Fibroblast of gingiva (primary cell): ENCODE measurements at regions not wholly inside any gene's neighbourhood (a gene's known extent, or its start where the extent isn't known, plus 50 kb on each side); places are given as distances from the start of the nearest gene placed in this dataset.

ENCODE experiments used
- DNase-seq: peaks from one replicate; pipeline ENCODE4 v3.0.0-alpha.2; 2011; ENCODE audit warnings: low read depth

DNA sequence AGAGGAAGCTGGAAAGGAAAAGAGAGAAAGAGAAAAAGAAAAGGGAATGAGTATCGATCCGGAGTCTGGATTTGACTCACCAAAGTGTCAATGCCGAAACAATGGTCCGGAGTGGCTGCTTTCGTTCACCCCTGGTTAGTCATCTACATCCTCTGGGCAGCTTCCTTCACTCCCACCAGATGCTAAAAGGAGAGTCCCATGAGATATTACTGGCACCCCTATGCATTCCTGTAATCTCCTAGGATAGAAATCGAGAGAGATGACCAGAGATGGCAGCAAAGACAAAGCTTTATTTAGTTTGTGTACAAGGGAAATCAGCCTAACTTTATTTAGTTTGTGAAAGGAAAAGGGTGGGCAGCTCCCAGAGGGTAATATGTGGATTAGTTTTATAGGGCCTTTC, 622.2 kb downstream of the ZPLD1 start:
- DNase-seq, result no peak

GRCh38 chr3:103057487-103057886, 622.7 kb downstream of the ZPLD1 start:
- no peak for DNase-seq

DNA sequence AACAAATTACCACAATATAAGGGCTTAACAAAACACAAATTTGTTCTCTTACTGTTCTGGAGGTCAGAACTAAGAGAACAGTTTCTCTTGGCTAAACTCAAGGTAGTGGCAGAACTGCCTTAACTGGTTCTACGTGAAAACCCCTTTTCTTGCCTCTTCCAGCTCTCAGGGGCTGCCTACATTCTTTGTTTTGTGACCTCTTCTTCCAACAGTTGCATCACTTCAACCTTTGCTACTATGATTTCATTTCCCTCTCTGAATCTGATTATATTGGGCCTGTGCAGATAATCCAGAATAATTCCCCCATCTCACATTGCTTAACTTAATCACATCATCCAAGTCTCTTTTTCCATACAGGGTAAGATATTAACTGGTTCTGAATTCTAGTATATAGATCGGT, 624.6 kb downstream of the ZPLD1 start:
- no peak for DNase-seq

DNA sequence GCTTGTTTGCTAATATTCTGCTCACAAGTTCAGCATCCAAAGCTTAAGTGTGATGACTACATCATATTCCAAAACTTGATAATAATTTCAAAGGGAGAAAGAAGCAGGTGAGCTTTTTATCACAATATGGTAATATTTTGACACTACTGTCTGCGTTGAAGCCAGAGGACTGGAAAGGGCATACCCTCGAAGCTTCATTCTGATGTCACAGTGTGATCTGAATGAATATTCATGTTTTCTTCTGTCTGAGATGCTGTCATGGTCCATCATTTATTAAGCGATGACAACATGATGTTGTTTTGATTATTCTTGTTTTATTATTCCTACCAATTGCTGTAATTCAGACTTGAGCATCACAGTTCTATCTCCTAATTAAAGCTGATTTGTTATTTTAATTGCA, 625.4 kb downstream of the ZPLD1 start:
- no peak for DNase-seq

DNA sequence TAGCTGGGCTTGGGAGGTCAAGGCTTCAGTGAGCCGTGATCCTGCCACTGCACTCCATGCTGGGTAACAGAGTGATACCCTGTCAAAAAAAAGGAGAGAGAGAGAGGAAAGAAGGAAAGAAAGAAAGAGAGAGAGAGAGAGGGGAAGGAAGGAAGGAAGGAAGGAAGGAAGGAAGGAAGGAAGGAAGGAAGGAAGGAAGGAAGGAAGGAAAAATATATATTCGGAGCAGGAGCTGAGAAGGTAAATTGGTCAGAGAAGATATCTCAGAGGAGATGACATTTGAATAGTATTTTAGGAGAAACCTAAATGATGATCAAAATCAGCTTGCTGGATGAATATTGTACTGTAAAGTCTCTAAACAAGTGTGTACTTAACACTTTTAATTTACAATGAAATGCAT, 633.1 kb downstream of the ZPLD1 start:
- DNase-seq, result no peak

GRCh38 chr3:103075282-103075681, 640.5 kb downstream of the ZPLD1 start:
- no peak for DNase-seq

- no peak for DNase-seq
These were observed 643.1 kb downstream of the ZPLD1 start for GRCh38 chr3:103077910-103078309.

DNA sequence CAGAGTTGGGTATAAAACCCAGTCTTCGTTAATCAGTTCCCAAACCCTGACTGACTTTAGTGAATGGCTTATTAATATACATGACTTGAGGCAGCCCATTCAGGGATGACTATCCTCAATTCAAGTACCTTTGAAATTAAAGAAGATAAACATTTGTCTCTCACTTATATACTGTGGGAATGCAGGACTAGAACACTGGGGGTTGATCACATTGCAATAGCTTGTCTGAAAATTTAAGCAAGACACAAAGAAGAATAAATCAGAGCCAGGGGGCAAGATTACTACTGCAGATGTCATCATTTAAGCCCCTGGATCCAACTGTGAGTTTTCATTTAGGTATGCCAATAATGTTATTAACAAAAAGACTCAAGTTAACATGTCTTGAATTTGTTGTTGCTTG, 647.7 kb downstream of the ZPLD1 start:
- no peak for DNase-seq

- DNase-seq, result no peak
These were observed 649.2 kb downstream of the ZPLD1 start for GRCh38 chr3:103083848-103084631.

DNA sequence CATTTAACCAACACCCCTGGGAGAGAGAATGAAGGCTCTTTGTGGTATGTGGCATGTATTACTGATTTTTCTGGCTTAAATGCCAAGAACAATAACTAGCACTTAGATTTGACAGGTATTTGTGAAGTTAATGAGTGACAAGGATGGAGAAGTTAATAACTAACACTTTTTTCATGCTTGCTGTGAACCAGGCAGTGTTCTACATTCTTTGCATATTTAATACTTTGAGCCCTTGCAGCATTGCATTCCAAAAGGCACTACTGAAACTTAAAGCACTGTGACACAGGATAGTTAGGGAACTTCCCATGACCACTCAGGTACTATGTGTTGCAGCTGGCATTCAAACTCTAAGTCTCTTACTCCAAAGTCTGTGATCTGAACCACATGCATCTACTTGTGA, 650.6 kb downstream of the ZPLD1 start:
- DNase-seq, result no peak

GRCh38 chr3:103089758-103090157, 654.9 kb downstream of the ZPLD1 start:
- DNase-seq, result no peak

DNA sequence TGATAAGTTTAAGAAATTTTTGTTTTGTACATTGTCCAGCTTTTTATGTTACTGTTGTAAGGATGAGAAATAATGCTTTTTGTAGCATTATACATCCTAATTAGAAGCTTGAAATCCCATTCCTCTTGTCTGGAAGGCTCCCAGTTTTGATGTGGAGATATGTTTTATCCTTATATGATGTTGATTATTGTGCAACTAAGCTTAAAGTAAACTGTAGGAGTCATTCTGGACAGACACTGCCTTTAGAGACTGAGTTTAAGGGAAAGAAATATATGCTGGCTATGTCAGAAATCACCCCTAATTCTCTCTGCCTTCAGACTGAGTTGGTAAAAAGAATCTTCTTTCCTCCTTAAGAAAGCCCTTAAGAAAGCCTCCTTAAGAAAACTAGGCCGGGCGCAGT, 670.4 kb downstream of the ZPLD1 start:
- DNase-seq, result no peak

- DNase-seq, result no peak
These were observed 677.5 kb downstream of the ZPLD1 start for GRCh38 chr3:103112273-103112672.

GRCh38 chr3:103126115-103126514, 691.3 kb downstream of the ZPLD1 start:
- DNase-seq, result no peak

DNA sequence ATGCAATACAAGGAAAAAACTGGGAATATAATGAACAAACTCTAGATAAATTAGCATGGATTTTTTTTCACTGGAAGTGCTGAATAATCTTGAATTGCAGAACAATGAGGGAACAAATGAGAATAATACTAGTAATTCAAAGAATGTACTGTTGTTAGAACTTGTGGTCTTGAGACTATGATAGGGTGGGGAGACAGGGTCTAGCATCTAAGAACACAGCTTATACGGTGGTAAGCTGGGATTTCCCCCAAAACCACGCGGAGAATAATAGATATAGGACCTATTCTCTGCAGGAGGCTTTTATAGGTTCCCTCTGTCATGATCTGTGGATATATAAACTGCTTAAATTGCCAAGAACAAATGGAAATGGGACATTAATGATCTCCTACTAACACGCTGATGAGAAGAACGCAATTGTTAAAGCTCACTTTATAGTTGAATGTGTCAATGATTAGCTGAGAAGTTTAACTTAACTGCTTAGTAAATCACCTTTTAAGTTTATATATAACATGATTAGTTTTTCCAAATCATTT, 692.3 kb downstream of the ZPLD1 start:
- no peak for DNase-seq

DNA sequence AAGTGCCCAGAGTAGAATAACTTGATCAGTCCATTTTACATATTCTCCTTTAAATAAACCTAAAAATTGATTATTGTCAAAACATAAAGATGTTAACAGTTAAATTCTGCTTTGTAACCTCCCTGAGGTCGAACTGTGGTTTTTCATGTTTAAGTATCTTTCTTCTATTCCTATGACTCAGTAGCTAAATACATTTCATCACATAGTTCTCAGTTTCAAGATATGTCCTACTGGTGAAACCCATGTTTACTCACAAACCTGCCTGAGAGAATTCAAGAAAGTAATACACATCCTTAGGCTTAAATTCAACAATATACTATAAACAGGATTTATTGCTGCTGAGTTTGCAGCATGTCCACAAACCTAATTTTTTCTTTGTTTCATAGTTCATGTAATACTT, 692.9 kb downstream of the ZPLD1 start:
- DNase-seq, result no peak

GRCh38 chr3:103134023-103134724, 699.4 kb downstream of the ZPLD1 start:
- no peak for DNase-seq

DNA sequence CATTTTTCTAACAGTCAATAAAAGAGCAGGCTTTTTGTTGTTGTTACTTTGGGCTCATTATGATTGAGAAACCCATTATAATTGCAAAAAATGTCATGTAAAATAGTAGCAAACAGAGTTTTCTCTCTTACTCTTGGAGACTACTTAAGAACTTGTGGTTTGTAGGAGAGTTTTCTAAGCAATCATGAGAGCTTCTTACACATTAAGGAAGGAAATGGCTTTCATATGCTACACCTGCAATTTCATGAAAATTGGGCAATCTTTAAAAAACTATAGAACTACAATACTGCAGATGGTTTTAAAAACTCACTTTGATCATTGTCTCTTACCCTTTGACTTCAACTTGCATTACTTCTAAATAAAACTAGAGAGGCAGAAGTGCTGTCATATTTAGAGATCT, 701.8 kb downstream of the ZPLD1 start:
- no peak for DNase-seq

- no peak for DNase-seq
These were observed 703.0 kb downstream of the ZPLD1 start for GRCh38 chr3:103137830-103138229.

DNA sequence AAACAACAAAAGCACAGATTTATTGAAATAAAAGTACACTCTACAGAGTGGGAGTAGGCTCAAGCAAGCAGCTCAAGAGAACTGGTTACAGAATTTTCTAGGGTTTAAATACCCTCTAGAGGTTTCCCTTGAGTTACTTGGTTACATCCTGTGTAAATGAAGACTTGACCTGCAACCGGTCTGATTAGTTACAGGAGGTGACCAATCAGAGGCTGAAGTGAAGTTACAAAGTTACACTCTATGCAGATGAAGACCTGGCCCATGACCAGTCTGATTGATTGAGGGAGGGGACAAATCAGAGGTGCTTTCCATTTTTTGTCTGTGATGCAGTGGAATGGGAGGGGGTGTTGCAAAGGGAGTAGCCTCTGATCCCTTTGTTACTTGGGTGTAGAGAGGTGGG, 723.4 kb downstream of the ZPLD1 start:
- no peak for DNase-seq

DNA sequence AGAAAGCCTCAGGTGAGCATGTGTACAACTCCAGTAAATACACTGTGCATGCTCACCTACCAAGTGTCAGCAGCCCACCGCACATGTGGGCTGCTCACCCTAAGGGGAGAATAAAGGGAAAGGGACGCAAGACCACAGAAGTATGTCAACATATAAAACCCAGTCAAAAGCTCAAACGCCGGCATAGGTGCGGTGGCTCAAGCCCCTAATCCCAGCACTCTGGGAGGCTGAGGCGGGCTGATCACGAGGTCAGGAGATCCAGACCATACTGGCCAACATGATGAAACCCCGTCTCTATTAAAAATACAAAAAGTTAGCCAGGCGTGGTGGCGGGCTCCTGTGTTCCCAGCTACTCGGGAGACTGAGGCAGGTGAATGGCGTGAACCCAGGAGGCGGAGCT, 732.1 kb downstream of the ZPLD1 start:
- DNase-seq, result no peak

DNA sequence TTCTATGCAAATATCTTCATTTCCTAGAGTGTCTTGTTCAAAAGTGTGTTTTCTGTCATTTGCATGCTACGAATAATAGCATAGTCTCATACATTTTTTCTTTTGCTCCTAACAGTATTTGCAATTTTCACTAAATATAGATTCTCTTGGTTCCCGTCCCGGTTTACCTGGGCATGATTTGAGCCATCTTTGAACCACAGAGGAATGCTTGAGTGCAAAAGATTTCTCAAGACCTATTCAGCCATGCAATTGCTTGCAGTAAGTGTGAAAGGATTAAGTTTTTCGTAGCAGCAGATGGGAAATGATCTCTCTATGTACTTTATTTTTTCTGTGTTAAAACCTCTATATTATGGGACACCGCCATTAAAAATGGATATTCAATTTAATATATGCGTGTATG, 733.0 kb downstream of the ZPLD1 start:
- no peak for DNase-seq

GRCh38 chr3:103169289-103169688, 734.5 kb downstream of the ZPLD1 start:
- DNase-seq, result no peak

GRCh38 chr3:103170651-103171050, 735.8 kb downstream of the ZPLD1 start:
- no peak for DNase-seq
